ENCODE measurements at regions not wholly inside any gene's neighbourhood (a gene's known extent, or its start where the extent isn't known, plus 50 kb on each side); places are given as distances from the start of the nearest gene placed in this dataset.

DNA sequence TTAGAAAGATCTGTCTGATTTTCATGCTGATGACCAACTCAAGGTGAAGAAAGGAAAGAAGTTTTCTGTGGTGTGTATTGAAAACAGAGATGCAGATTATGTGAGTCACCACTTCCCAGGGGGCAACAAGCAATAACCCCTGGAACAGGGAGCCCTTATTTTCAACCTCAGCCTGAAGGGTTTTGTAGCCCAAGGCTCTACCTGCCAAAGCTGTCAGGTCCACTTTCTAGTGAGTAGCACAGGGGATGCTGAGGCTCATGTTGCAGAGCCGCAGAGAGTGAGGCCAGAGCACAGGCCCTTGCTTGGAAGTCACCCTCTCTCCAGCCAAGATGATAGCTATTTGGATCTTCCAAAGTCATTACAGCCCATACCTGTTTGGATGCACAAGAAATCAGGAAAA, 152.2 kb upstream of the SLC24A5 start:
- TF ChIP-seq, protein P1, sequence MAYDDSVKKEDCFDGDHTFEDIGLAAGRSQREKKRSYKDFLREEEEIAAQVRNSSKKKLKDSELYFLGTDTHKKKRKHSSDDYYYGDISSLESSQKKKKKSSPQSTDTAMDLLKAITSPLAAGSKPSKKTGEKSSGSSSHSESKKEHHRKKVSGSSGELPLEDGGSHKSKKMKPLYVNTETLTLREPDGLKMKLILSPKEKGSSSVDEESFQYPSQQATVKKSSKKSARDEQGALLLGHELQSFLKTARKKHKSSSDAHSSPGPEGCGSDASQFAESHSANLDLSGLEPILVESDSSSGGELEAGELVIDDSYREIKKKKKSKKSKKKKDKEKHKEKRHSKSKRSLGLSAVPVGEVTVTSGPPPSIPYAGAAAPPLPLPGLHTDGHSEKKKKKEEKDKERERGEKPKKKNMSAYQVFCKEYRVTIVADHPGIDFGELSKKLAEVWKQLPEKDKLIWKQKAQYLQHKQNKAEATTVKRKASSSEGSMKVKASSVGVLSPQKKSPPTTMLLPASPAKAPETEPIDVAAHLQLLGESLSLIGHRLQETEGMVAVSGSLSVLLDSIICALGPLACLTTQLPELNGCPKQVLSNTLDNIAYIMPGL (CRISPR knock-in tag; IDR thresholded peaks at IDR 0.05) = no peak
- TF ChIP-seq CREM (CRISPR knock-in tag; IDR thresholded peaks at IDR 0.05) (no peak), NR2C2 (CRISPR knock-in tag; IDR thresholded peaks at IDR 0.05) (no peak), ZBTB21 (CRISPR knock-in tag; IDR thresholded peaks at IDR 0.05; ENCODE audit: borderline replicate concordance) (no peak), ATF1 (CRISPR knock-in tag; IDR thresholded peaks at IDR 0.05) (no peak), GABPB1 (CRISPR knock-in tag; IDR thresholded peaks at IDR 0.05) (no peak), EMX1 (CRISPR knock-in tag; IDR thresholded peaks at IDR 0.05) (no peak), TEAD4 (CRISPR knock-in tag; IDR thresholded peaks at IDR 0.05) (no peak)
- TF ChIP-seq, protein P2, sequence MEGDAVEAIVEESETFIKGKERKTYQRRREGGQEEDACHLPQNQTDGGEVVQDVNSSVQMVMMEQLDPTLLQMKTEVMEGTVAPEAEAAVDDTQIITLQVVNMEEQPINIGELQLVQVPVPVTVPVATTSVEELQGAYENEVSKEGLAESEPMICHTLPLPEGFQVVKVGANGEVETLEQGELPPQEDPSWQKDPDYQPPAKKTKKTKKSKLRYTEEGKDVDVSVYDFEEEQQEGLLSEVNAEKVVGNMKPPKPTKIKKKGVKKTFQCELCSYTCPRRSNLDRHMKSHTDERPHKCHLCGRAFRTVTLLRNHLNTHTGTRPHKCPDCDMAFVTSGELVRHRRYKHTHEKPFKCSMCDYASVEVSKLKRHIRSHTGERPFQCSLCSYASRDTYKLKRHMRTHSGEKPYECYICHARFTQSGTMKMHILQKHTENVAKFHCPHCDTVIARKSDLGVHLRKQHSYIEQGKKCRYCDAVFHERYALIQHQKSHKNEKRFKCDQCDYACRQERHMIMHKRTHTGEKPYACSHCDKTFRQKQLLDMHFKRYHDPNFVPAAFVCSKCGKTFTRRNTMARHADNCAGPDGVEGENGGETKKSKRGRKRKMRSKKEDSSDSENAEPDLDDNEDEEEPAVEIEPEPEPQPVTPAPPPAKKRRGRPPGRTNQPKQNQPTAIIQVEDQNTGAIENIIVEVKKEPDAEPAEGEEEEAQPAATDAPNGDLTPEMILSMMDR (IDR thresholded peaks at IDR 0.05) = no peak
- TF ChIP-seq, protein P3, sequence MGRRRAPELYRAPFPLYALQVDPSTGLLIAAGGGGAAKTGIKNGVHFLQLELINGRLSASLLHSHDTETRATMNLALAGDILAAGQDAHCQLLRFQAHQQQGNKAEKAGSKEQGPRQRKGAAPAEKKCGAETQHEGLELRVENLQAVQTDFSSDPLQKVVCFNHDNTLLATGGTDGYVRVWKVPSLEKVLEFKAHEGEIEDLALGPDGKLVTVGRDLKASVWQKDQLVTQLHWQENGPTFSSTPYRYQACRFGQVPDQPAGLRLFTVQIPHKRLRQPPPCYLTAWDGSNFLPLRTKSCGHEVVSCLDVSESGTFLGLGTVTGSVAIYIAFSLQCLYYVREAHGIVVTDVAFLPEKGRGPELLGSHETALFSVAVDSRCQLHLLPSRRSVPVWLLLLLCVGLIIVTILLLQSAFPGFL (CRISPR knock-in tag; IDR thresholded peaks at IDR 0.05; ENCODE audit: borderline replicate concordance) = no peak
- TF ChIP-seq, protein P4, sequence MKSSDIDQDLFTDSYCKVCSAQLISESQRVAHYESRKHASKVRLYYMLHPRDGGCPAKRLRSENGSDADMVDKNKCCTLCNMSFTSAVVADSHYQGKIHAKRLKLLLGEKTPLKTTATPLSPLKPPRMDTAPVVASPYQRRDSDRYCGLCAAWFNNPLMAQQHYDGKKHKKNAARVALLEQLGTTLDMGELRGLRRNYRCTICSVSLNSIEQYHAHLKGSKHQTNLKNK (CRISPR knock-in tag; IDR thresholded peaks at IDR 0.05) = no peak
